T-cell (primary cell): ENCODE measurements at regions not wholly inside any gene's neighbourhood (a gene's known extent, or its start where the extent isn't known, plus 50 kb on each side); places are given as distances from the start of the nearest gene placed in this dataset.

Source experiments
- ATAC-seq, 4 experiments: fragments of 200-7000 bp in 3 of 4; fragments of 150-1000 bp in 1 of 4; cut with Tn5 transposase; replicated peaks in 1 of 4; 1 replicate in 3 of 4; 2 replicates in 1 of 4; pipeline ENCODE4 v1.10.0; 2021; ENCODE audit warnings: moderate library complexity in 3 of 4, mild to moderate bottlenecking in 2 of 4, moderate number of reproducible peaks in 1 of 4
- CTCF ChIA-PET, 2 donors: fragments of 300-600 bp; sonication (Branson Sonifier 250); formaldehyde crosslinking; loops; one replicate each; lab custom pipeline; 2022; ENCODE audit warnings: antibody characterized with exemption in 2 of 2; lab: Charles Lee
- POLR2A ChIA-PET, 2 donors: fragments of 300-600 bp; sonication (Branson Sonifier 250); formaldehyde crosslinking; loops; one replicate each; lab custom pipeline; 2022; ENCODE audit warnings: antibody characterized with exemption in 2 of 2; lab: Charles Lee
- DNase-seq, 35 experiments: peaks; one replicate each; pipeline versions ENCODE4 v3.0.0 to v3.0.0-alpha.2; 2013 to 2023
- H3K27ac ChIP-seq: one replicate; pipeline ENCODE4 v1.5.1; 2013; ENCODE audit warnings: low read length
- H3K27me3 ChIP-seq, 2 experiments: replicated peaks in 1 of 2; 1 replicate in 1 of 2; 2 replicates in 1 of 2; pipeline versions ENCODE4 v1.6.1 to v1.7.0; 2013; ENCODE audit warnings: low read length in 1 of 2, mixed read lengths in 1 of 2; ENCODE audit not compliant: control insufficient read depth in 2 of 2, insufficient read depth in 2 of 2; ENCODE audit errors: extremely low read depth in 1 of 2
- H3K36me3 ChIP-seq, 2 donors: 1 replicate in 1 of 2; 2 replicates in 1 of 2; pipeline versions ENCODE4 v1.6.1 to v1.7.0; 2013; ENCODE audit warnings: low read length in 1 of 2; ENCODE audit not compliant: control insufficient read depth in 2 of 2, insufficient read depth in 1 of 2; ENCODE audit errors: extremely low read depth in 1 of 2
- H3K4me1 ChIP-seq, 2 experiments: 1 replicate in 1 of 2; 2 replicates in 1 of 2; pipeline versions ENCODE4 v1.6.1 to v1.7.0; 2013; ENCODE audit warnings: low read length in 2 of 2, mixed read lengths in 1 of 2; ENCODE audit not compliant: insufficient read depth in 2 of 2, control insufficient read depth in 1 of 2; ENCODE audit errors: extremely low read depth in 1 of 2
- H3K4me3 ChIP-seq, 2 donors: 1 replicate in 1 of 2; 2 replicates in 1 of 2; pipeline versions ENCODE4 v1.5.1 to v1.7.0; 2013; ENCODE audit warnings: mild to moderate bottlenecking in 2 of 2, low read length in 1 of 2, moderate library complexity in 1 of 2; ENCODE audit not compliant: control insufficient read depth in 1 of 2; ENCODE audit errors: extremely low read depth in 1 of 2
- H3K9me3 ChIP-seq: 2 replicates; pipeline ENCODE4 v1.7.0; 2013
- H3K27ac Mint-ChIP-seq, 2 donors: one replicate each; pipeline ENCODE4 v1.8.0; 2020 to 2021; ENCODE audit warnings: mild to moderate bottlenecking in 2 of 2, mixed read lengths in 2 of 2
- H3K27me3 Mint-ChIP-seq, 2 donors: one replicate each; pipeline ENCODE4 v1.8.0; 2021 to 2022; ENCODE audit warnings: mixed read lengths in 2 of 2
- H3K36me3 Mint-ChIP-seq: one replicate; pipeline ENCODE4 v1.8.0; 2021; ENCODE audit warnings: mixed read lengths
- H3K4me1 Mint-ChIP-seq, 3 donors: one replicate each; pipeline ENCODE4 v1.8.0; 2020 to 2022; ENCODE audit warnings: mixed read lengths in 3 of 3, mild to moderate bottlenecking in 1 of 3
- H3K4me3 Mint-ChIP-seq, 3 donors: one replicate each; pipeline ENCODE4 v1.8.0; 2020 to 2022; ENCODE audit warnings: mild to moderate bottlenecking in 3 of 3, mixed read lengths in 3 of 3, moderate library complexity in 3 of 3
- H3K9me3 Mint-ChIP-seq, 3 donors: one replicate each; pipeline ENCODE4 v1.8.0; 2020 to 2022; ENCODE audit warnings: mixed read lengths in 3 of 3
- WGBS: methylation state at CpG from one replicate; pipeline ENCODE4 v1.1.5; 2013; ENCODE audit warnings: missing lambda C conversion rate; ENCODE audit not compliant: insufficient coverage; 5-methylcytosine and 5-hydroxymethylcytosine counted together

DNA sequence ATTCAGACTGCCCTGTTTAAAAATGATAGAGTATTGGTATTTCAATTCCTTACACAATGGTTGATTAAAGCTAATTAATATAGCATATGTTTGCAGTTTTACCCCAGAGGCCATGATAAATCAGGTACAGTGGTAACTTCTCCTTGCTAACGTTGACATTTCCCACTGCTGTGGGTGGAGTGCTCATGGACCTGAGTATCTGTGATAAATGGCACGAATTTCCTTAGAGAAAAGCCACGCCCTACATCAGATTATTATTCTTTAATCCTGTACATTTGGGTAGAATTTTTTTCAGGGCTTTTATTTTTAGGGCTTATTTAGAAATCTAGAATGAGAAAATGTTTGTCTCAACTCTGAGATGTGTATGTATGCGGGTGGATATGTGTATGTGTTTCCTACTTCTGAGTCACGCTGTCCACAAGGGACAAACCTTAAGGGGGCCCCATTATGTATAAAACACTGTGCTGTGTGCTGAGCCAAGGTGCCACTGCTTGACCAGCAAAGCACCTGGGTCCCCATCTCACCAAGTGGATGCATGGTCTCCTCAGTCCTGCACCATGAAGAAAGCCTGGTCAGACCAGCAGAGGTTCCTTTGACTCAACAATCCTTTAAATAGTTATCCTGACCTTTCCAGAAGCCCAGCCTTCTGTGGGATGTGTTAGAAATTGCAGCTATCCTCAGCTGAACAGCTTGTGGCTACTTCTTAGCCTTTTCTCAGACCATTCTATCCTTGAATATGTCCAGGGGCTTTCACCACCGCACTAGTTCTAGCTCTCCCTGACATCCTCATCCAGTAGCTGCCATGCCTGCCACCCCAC lies 57.9 kb upstream of the STK38L start:
- WGBS, result 100% methylated on average over 1 of the region's 6 CpGs
- no peak overlapping the region for H3K4me3 Mint-ChIP-seq
- H3K27ac Mint-ChIP-seq, result no peak overlapping the region
- CTCF ChIA-PET, result no interaction called here
- H3K4me3 ChIP-seq, result no peak overlapping the region
- no peak overlapping the region for H3K27ac ChIP-seq
- ATAC-seq (no peak), DNase-seq (no peak)
- POLR2A ChIA-PET, result interaction anchor here in 1 of 2 donors (0.5 kb wide), 2 partner anchors 17 to 1234 kb away, joined by 3 to 4 read pairs; no protein-coding TSS in a partner anchor
- H3K27me3 Mint-ChIP-seq, result no peaks in the 10 kb centered on the region
- no peaks in the 10 kb centered on the region for H3K36me3 ChIP-seq
- no peaks in the 10 kb centered on the region for H3K9me3 ChIP-seq
- H3K36me3 Mint-ChIP-seq, result peaks cover 11% of the 10 kb centered on the region
- peaks cover 2 to 4% of the 10 kb centered on the region in 2 experiments for H3K4me1 ChIP-seq
- no peaks in the 10 kb centered on the region for H3K9me3 Mint-ChIP-seq
- H3K4me1 Mint-ChIP-seq, result peaks cover 6 to 10% (median 6%) of the 10 kb centered on the region in 3 donors
- H3K27me3 ChIP-seq, result peaks cover 0 to 3% of the 10 kb centered on the region in 2 experiments

DNA sequence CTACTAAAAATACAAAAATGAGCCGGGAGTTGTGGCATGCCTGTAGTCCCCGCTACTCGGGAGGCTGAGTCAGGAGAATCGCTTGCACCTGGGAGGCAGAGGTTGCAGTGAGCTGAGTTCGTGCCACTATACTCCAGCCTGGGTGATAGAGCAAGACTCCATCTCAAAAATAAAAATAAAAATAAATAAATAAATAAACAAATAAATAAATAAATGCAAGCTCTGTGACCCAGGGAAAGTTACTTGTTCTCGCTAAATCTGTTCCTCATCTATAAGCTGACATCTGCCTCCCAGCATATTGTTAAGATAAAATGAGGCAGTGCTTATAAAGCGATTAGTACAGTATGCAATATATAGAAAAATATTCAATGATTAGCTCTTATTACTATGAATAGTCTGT lies 56.4 kb upstream of the STK38L start:
- ChIA-PET POLR2A (no interaction called here), CTCF (no interaction called here)
- Histone ChIP-seq H3K27ac (no peak overlapping the region), H3K4me1 (peaks cover 2 to 4% of the 10 kb centered on the region in 2 experiments), H3K4me3 (no peak overlapping the region), H3K9me3 (no peaks in the 10 kb centered on the region), H3K27me3 (no peaks in the 10 kb centered on the region), H3K36me3 (no peaks in the 10 kb centered on the region)
- peaks cover 0 to 1% of the 10 kb centered on the region in 2 donors for H3K27me3 Mint-ChIP-seq
- no peak overlapping the region for H3K4me3 Mint-ChIP-seq
- no peak overlapping the region for H3K27ac Mint-ChIP-seq
- ATAC-seq, result no peak
- H3K9me3 Mint-ChIP-seq, result no peaks in the 10 kb centered on the region
- DNase-seq, result no peak
- peaks cover 11% of the 10 kb centered on the region for H3K36me3 Mint-ChIP-seq
- no CpG with 5 or more reads among the region's 7 CpGs for WGBS
- peaks cover 6 to 10% (median 6%) of the 10 kb centered on the region in 3 donors for H3K4me1 Mint-ChIP-seq

- no peak overlapping the region for H3K4me3 ChIP-seq
- Mint-ChIP-seq H3K9me3 (no peaks in the 10 kb centered on the region), H3K4me3 (no peak overlapping the region), H3K4me1 (peaks cover 0 to 3% (median 0%) of the 10 kb centered on the region in 3 donors), H3K36me3 (peaks cover 11% of the 10 kb centered on the region), H3K27me3 (peaks cover 0 to 1% of the 10 kb centered on the region in 2 donors), H3K27ac (no peak overlapping the region)
- POLR2A ChIA-PET, result no interaction called here
- no peak overlapping the region for H3K27ac ChIP-seq
- CTCF ChIA-PET, result no interaction called here
- no peaks in the 10 kb centered on the region for H3K27me3 ChIP-seq
- H3K36me3 ChIP-seq, result no peaks in the 10 kb centered on the region
- no peaks in the 10 kb centered on the region for H3K9me3 ChIP-seq
- no peak for DNase-seq
- ATAC-seq, result no peak
- WGBS, result no CpG with 5 or more reads among the region's 2 CpGs
- no peaks in the 10 kb centered on the region for H3K4me1 ChIP-seq
Measured at GRCh38 chr12:27190761-27191160, 53.3 kb upstream of the STK38L start.

GRCh38 chr12:27191531-27191930 lies 52.6 kb upstream of the STK38L start:
- Mint-ChIP-seq H3K27me3 (peaks cover 0 to 1% of the 10 kb centered on the region in 2 donors), H3K4me1 (no peaks in the 10 kb centered on the region), H3K9me3 (no peaks in the 10 kb centered on the region), H3K36me3 (peaks cover 11% of the 10 kb centered on the region), H3K27ac (no peak overlapping the region), H3K4me3 (no peak overlapping the region)
- WGBS, result no CpG with 5 or more reads among the region's 2 CpGs
- Histone ChIP-seq H3K4me1 (no peaks in the 10 kb centered on the region), H3K4me3 (no peak overlapping the region), H3K27ac (no peak overlapping the region), H3K36me3 (no peaks in the 10 kb centered on the region), H3K27me3 (no peaks in the 10 kb centered on the region), H3K9me3 (no peaks in the 10 kb centered on the region)
- ChIA-PET POLR2A (no interaction called here), CTCF (no interaction called here)
- ATAC-seq (no peak), DNase-seq (no peak)

DNA sequence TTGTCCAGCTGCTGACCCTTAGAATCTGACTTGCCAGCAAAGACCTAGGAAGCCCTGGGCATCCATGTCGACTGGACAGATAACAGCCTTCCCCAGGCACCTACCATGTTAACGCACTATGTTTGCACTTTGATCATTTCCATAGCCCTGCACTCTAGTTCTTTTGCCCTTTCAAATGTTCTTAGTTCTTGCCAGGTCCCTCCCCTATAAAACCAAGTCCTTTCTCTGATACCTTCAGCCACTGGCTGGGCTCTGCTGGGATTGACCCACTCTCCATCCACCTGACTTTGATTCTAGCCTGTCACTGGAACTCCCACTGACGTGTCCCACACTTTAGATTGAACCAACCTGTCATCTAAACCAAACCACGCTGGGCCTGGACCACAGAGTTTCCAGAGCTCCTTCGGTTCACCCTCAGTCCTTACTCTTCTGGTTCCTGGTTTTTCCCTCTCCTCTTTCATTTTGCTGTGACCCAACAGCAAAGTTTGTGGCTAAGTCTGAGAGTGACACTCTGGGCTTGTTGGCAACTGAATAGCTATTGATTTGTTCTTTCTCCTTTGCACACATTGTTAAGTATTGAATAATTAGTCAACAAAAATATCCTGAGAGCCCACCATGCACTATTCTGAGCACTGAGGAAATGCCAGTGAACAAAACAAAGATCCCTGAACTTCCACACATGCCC lies 51.8 kb upstream of the STK38L start:
- Histone ChIP-seq H3K27ac (no peak overlapping the region), H3K36me3 (no peaks in the 10 kb centered on the region), H3K27me3 (no peaks in the 10 kb centered on the region), H3K9me3 (no peaks in the 10 kb centered on the region), H3K4me1 (no peaks in the 10 kb centered on the region), H3K4me3 (no peak overlapping the region)
- ChIA-PET POLR2A (no interaction called here), CTCF (no interaction called here)
- Mint-ChIP-seq H3K27ac (no peak overlapping the region), H3K4me1 (no peaks in the 10 kb centered on the region), H3K9me3 (no peaks in the 10 kb centered on the region), H3K4me3 (no peak overlapping the region), H3K36me3 (peaks cover 11% of the 10 kb centered on the region), H3K27me3 (peaks cover 0 to 1% of the 10 kb centered on the region in 2 donors)
- ATAC-seq (no peak), DNase-seq (no peak)
- 79% methylated on average over 3 of the region's 5 CpGs for WGBS

GRCh38 chr12:27193106-27193505 lies 51.0 kb upstream of the STK38L start:
- no peak overlapping the region for H3K27ac ChIP-seq
- CTCF ChIA-PET, result interaction anchor here (0.5 to 1.0 kb wide), 3 partner anchors 44 to 214 kb away, joined by 3 to 5 read pairs (median 4); no protein-coding TSS in a partner anchor
- no peaks in the 10 kb centered on the region for H3K9me3 ChIP-seq
- WGBS, result no CpG with 5 or more reads among the region's 2 CpGs
- H3K36me3 Mint-ChIP-seq, result peaks cover 11% of the 10 kb centered on the region
- H3K4me3 ChIP-seq, result no peak overlapping the region
- H3K27ac Mint-ChIP-seq, result no peak overlapping the region
- no peaks in the 10 kb centered on the region for H3K9me3 Mint-ChIP-seq
- H3K4me1 Mint-ChIP-seq, result no peaks in the 10 kb centered on the region
- no peaks in the 10 kb centered on the region for H3K27me3 ChIP-seq
- H3K27me3 Mint-ChIP-seq, result peaks cover 0 to 1% of the 10 kb centered on the region in 2 donors
- H3K4me1 ChIP-seq, result no peaks in the 10 kb centered on the region
- H3K4me3 Mint-ChIP-seq, result no peak overlapping the region
- POLR2A ChIA-PET, result no interaction called here
- DNase-seq, result no peak
- no peaks in the 10 kb centered on the region for H3K36me3 ChIP-seq
- ATAC-seq, result no peak
